Mesothelial cell of epicardium (in vitro differentiated cells): ENCODE measurements at regions not wholly inside any gene's neighbourhood (a gene's known extent, or its start where the extent isn't known, plus 50 kb on each side); places are given as distances from the start of the nearest gene placed in this dataset.

ENCODE experiments used
- DNase-seq, 2 experiments: peaks; one replicate each; pipeline ENCODE4 v3.0.0; 2021; ENCODE audit warnings: low spot score in 2 of 2; ENCODE audit not compliant: unreplicated experiment in 2 of 2
- H3K27ac Mint-ChIP-seq: 2 replicates; pipeline ENCODE4 v1.8.0; 2021; ENCODE audit warnings: mixed read lengths
- H3K27me3 Mint-ChIP-seq: 2 replicates; pipeline ENCODE4 v1.8.0; 2021; ENCODE audit warnings: low read depth, mixed read lengths
- H3K36me3 Mint-ChIP-seq: 2 replicates; pipeline ENCODE4 v1.8.0; 2021; ENCODE audit warnings: mixed read lengths
- H3K4me1 Mint-ChIP-seq: 2 replicates; pipeline ENCODE4 v1.8.0; 2021; ENCODE audit warnings: mixed read lengths
- H3K4me3 Mint-ChIP-seq: 2 replicates; pipeline ENCODE4 v1.8.0; 2021; ENCODE audit warnings: mild to moderate bottlenecking, moderate library complexity, mixed read lengths
- H3K9me3 Mint-ChIP-seq: 2 replicates; pipeline ENCODE4 v1.8.0; 2021; ENCODE audit warnings: mixed read lengths
- TF ChIP-seq, protein P1 (sequence below): fragments of 200-600 bp; sonication (generic); IDR thresholded peaks from one replicate; pipeline ENCODE4 v1.5.0; 2021; ENCODE audit warnings: antibody characterized with exemption; ENCODE audit not compliant: unreplicated experiment

DNA sequence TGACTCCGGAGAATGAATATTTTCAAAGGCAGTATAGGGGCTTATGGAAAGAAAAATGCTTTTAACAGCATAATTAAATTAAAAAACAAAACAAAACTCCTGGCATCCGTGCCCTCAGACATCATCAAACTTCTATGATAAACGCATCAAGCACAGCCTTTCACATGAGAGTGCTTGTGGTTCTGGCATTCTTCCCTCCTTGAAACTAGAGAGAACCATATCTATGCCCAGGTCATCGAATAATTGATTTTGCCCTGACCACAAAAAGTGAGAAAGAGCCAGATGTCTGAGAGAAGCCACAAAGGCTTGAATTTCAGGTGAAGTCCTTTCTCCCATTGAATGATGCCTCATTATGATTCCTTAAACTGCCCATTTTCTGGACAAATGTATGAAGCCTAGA, 286.8 kb downstream of the CBLL2 start:
- H3K36me3 Mint-ChIP-seq = peaks cover 2% of the 10 kb centered on the region
- TF ChIP-seq, protein P1, sequence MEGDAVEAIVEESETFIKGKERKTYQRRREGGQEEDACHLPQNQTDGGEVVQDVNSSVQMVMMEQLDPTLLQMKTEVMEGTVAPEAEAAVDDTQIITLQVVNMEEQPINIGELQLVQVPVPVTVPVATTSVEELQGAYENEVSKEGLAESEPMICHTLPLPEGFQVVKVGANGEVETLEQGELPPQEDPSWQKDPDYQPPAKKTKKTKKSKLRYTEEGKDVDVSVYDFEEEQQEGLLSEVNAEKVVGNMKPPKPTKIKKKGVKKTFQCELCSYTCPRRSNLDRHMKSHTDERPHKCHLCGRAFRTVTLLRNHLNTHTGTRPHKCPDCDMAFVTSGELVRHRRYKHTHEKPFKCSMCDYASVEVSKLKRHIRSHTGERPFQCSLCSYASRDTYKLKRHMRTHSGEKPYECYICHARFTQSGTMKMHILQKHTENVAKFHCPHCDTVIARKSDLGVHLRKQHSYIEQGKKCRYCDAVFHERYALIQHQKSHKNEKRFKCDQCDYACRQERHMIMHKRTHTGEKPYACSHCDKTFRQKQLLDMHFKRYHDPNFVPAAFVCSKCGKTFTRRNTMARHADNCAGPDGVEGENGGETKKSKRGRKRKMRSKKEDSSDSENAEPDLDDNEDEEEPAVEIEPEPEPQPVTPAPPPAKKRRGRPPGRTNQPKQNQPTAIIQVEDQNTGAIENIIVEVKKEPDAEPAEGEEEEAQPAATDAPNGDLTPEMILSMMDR = no peak
- H3K4me3 Mint-ChIP-seq = no peak overlapping the region
- peak overlapping the region; percentile 84 for H3K27ac Mint-ChIP-seq
- peaks cover 26% of the 10 kb centered on the region for H3K4me1 Mint-ChIP-seq
- peaks cover 67% of the 10 kb centered on the region for H3K9me3 Mint-ChIP-seq
- no peaks in the 10 kb centered on the region for H3K27me3 Mint-ChIP-seq
- no peak for DNase-seq

DNA sequence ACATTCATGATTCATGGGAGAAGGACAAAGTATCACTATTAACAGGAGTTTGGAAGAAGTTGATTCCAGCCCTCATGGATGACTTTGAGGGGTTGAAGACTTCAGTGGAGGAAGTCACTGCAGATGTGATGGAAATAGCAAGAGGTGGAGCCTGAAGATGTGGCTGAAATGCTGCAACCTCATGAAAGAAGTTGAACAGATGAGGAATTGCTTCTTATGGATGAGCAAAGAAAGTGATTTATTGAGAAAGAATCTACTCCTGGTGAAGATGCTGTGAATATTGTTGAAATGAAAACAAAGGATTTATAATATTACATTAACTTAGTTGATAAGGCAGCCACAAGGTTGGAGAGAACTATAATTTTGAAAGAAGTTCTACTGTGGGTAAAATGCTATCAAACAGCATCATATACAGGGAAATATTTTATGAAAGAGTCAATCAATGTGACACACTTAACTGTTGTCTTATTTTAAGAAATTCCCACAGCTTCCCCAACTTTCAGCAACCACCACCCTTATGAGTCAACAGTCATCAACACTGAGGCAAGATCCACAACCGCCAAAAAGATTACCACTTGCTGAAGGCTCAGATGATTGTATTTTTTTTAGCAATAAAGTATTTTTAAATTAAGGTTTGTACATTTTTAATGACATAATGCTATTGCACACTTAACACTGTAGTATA, 302.6 kb downstream of the CBLL2 start:
- Mint-ChIP-seq H3K4me3 (no peak overlapping the region), H3K9me3 (peaks cover 24% of the 10 kb centered on the region), H3K4me1 (no peaks in the 10 kb centered on the region), H3K27me3 (peaks cover 1% of the 10 kb centered on the region), H3K36me3 (no peaks in the 10 kb centered on the region), H3K27ac (no peak overlapping the region)
- TF ChIP-seq, protein P1 = no peak
- no peak for DNase-seq

DNA sequence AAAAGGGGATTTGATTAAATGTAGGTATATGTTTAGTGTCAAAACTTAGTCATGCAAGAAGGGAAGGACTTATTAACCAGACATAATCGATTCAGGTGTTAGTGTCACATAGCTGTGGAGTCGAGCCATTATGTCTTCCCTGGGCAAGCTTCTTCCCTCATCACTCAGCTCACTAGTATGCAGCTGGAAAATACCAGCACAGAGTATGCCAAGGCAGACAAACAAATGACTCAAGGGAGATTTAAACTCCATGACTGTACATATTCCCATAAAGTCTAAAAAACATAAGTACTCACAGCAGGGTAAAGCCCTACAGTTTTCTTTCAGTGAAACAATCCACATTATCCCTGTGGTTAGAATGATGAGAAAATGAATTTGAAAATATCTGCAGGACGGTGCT, 304.5 kb downstream of the CBLL2 start:
- Mint-ChIP-seq H3K36me3 (no peaks in the 10 kb centered on the region), H3K27me3 (no peaks in the 10 kb centered on the region), H3K4me3 (no peak overlapping the region), H3K4me1 (no peaks in the 10 kb centered on the region), H3K9me3 (peaks cover 25% of the 10 kb centered on the region), H3K27ac (no peak overlapping the region)
- TF ChIP-seq, protein P1 = no peak
- DNase-seq = no peak

DNA sequence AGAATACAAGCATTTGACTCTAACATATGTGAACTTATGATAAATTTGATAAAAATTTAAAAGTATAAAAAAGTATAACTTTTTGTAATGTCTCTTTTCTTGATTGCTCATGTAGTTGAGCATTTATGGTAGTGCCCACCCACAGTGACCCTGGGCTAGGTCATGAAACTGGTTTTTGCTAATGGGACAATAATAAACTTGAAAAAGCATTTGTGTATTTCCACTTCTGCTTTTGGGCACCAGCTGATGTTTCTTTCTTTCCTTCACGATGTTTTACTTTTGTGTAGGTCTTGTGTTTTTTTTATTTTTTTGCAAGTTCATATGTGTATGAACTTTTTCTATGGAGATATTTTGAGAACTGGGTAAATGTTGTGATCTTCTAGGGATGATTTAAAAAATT, 313.1 kb downstream of the CBLL2 start:
- peaks cover 36% of the 10 kb centered on the region for H3K9me3 Mint-ChIP-seq
- TF ChIP-seq, protein P1 = no peak
- no peak overlapping the region for H3K4me3 Mint-ChIP-seq
- H3K27me3 Mint-ChIP-seq = no peaks in the 10 kb centered on the region
- no peak for DNase-seq
- no peaks in the 10 kb centered on the region for H3K4me1 Mint-ChIP-seq
- no peaks in the 10 kb centered on the region for H3K36me3 Mint-ChIP-seq
- no peak overlapping the region for H3K27ac Mint-ChIP-seq

DNA sequence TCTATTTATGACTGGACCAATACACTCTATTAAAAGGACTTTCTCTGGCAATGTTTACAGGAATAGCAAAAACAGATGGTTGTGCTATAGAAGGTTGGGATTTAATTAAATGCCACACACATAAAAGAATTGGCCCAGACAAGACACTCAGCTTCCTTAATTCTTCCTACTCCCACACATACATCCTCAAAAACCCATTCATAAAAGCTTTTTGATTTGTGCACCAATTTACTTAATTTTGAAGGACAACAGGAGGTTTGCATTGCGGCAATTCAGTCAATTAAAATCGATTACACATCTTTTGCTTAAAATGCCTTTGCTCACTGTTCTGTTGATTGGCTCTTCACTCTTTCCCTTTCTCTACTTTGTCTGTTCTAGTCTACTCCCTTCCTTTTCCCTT, 317.1 kb downstream of the CBLL2 start:
- DNase-seq = no peak
- Mint-ChIP-seq H3K4me1 (no peaks in the 10 kb centered on the region), H3K36me3 (no peaks in the 10 kb centered on the region), H3K9me3 (peaks cover 31% of the 10 kb centered on the region), H3K27me3 (no peaks in the 10 kb centered on the region), H3K27ac (no peak overlapping the region), H3K4me3 (no peak overlapping the region)
- TF ChIP-seq, protein P1 = no peak

DNA sequence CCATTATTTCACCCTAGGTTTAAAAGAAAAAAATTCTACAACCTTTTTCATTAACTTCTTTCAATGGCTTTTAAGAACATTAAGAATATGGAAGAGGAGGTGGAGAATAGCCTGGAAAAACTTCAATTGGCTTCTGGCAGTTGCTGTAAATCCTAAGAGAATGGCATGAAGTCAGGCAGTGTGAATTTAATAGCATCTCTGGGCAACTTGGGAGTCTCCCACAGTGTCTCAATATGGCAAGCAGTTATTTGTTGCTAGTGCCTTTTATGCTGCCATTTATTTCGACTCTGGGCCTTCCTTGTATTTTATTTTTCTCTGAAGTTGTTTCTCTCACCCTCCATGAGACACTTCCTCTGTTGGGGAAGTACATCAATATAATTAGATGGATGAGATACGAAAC, 322.1 kb downstream of the CBLL2 start:
- Mint-ChIP-seq H3K4me3 (no peak overlapping the region), H3K4me1 (no peaks in the 10 kb centered on the region), H3K9me3 (peaks cover 40% of the 10 kb centered on the region), H3K27me3 (no peaks in the 10 kb centered on the region), H3K36me3 (no peaks in the 10 kb centered on the region), H3K27ac (no peak overlapping the region)
- no peak for DNase-seq
- TF ChIP-seq, protein P1 = no peak
